Left ventricle myocardium inferior (tissue), 1 donor: ENCODE measurements at regions not wholly inside any gene's neighbourhood (a gene's known extent, or its start where the extent isn't known, plus 50 kb on each side); places are given as distances from the start of the nearest gene placed in this dataset.

Experiments used
- DNase-seq: peaks from one replicate; pipeline ENCODE4 v3.0.0-alpha.2; 2020
- H3K27ac ChIP-seq: fragments of 200-600 bp; replicated peaks from 2 replicates; pipeline ENCODE4 v1.8.0; 2021
- H3K27me3 ChIP-seq: fragments of 200-600 bp; 2 replicates; pipeline ENCODE4 v1.8.0; 2021; ENCODE audit warnings: low read depth
- H3K36me3 ChIP-seq: fragments of 200-600 bp; 2 replicates; pipeline ENCODE4 v1.8.0; 2021
- H3K4me1 ChIP-seq: fragments of 200-600 bp; 2 replicates; pipeline ENCODE4 v1.8.0; 2021
- H3K4me3 ChIP-seq: fragments of 200-600 bp; 2 replicates; pipeline ENCODE4 v1.8.0; 2021; ENCODE audit warnings: mild to moderate bottlenecking, moderate library complexity
- H3K9me3 ChIP-seq: fragments of 200-600 bp; replicated peaks from 2 replicates; pipeline ENCODE4 v1.8.0; 2021
- intact Hi-C: fragments of 100-400 bp; cut with micrococcal nuclease; formaldehyde crosslinking; loops from one replicate; pipeline ENCODE4 v1.11.0; 2022
- TF ChIP-seq, protein P1 (sequence below): fragments of 200-600 bp; IDR thresholded peaks from 2 replicates; pipeline ENCODE4 v1.8.0; 2021; ENCODE audit warnings: antibody characterized with exemption, mild to moderate bottlenecking, borderline replicate concordance
- donor health status: DM: no; HTN: yes; CAD: no; lungs with severe emphysema.

- intact Hi-C loops = no loop called here
These were observed 83.0 kb downstream of the CXCL12 start for GRCh38 chr10:44301781-44302355.

DNA sequence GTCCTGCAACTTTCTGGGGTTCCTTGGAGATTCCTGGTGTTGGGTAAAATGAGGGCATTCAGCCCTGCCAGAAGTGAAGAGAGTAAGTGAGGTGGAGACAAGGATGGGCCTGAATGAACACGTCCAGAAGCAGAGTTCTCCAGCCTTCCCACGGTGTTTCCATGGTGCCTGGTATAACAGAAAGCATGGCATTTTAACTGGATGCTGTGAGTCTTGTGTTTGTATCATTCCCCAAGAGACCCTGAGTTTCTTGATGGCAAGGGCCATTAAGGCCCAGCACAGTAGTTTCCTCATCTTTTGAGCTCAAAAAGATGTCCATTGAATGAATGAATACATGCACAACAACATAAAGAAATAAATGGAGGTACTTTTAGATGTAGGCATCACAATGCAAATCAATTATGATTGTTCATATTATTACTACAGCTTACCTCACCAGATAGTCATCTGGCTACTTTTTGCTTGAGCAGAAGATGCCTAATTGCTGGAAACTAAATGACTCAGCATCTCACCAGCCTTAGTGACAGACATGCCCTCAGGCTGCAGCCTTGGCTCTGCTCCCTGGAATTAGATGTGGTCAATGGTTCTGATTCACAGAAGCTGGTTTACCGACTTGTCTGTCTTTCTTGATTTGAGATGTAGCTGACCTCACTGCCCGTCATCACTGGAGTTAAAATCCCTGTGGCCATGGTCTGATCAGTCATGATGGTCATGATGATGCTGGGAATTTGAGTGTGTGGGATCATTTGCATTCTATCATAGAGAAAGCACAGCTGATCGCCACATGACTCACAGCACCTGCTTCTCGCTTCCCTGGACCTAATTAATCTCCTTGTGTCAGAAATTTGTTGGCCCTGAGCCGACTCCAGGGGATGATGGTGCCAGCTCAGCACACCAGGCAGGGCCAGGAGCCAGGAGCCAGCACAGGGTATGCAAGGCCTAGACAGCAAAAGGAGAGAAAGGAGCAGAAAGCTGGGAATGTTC, 83.9 kb downstream of the CXCL12 start:
- no peak overlapping the region for H3K4me3 ChIP-seq
- H3K36me3 ChIP-seq = no peaks in the 10 kb centered on the region
- intact Hi-C loops = no loop called here
- H3K27me3 ChIP-seq = no peaks in the 10 kb centered on the region
- peaks cover 13% of the 10 kb centered on the region for H3K4me1 ChIP-seq
- H3K9me3 ChIP-seq = peaks cover 5% of the 10 kb centered on the region
- H3K27ac ChIP-seq = no peak overlapping the region
- DNase-seq = peak; percentile 53
- TF ChIP-seq, protein P1, sequence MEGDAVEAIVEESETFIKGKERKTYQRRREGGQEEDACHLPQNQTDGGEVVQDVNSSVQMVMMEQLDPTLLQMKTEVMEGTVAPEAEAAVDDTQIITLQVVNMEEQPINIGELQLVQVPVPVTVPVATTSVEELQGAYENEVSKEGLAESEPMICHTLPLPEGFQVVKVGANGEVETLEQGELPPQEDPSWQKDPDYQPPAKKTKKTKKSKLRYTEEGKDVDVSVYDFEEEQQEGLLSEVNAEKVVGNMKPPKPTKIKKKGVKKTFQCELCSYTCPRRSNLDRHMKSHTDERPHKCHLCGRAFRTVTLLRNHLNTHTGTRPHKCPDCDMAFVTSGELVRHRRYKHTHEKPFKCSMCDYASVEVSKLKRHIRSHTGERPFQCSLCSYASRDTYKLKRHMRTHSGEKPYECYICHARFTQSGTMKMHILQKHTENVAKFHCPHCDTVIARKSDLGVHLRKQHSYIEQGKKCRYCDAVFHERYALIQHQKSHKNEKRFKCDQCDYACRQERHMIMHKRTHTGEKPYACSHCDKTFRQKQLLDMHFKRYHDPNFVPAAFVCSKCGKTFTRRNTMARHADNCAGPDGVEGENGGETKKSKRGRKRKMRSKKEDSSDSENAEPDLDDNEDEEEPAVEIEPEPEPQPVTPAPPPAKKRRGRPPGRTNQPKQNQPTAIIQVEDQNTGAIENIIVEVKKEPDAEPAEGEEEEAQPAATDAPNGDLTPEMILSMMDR = no peak

More at GRCh38 chr10:44301781-44302355, 83.0 kb downstream of the CXCL12 start:
- DNase-seq = no peak
- peaks cover 13% of the 10 kb centered on the region for H3K4me1 ChIP-seq
- H3K9me3 ChIP-seq = peaks cover 5% of the 10 kb centered on the region
- H3K27me3 ChIP-seq = no peaks in the 10 kb centered on the region
- H3K4me3 ChIP-seq = no peak overlapping the region
- no peaks in the 10 kb centered on the region for H3K36me3 ChIP-seq
- TF ChIP-seq, protein P1 = no peak
- H3K27ac ChIP-seq = no peak overlapping the region

DNA sequence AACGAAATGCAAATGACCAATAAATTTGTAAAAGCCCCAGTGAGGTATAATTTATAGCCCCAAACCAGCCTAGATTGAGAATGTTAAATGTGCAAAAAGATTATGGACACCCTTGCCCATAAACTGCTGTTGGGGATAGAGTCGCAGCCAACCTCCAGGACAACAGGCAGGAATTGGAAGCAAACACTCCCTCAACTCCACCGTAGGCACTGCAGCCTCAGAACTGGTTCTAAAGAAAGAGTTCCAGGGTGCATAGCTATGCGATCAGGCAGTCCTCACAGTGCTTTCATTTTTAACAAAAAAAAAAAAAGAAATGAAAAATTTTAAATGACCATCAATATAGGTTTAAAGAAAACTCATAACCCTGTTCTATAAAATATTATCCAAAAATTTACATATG, 86.2 kb downstream of the CXCL12 start:
- Histone ChIP-seq H3K27me3 (no peaks in the 10 kb centered on the region), H3K4me3 (no peak overlapping the region), H3K9me3 (no peaks in the 10 kb centered on the region), H3K36me3 (no peaks in the 10 kb centered on the region), H3K4me1 (peaks cover 22% of the 10 kb centered on the region), H3K27ac (no peak overlapping the region)
- TF ChIP-seq, protein P1 = no peak
- DNase-seq = no peak
- intact Hi-C loops = no loop called here

GRCh38 chr10:44297963-44298362, 86.9 kb downstream of the CXCL12 start:
- DNase-seq = no peak
- intact Hi-C loops = no loop called here

GRCh38 chr10:44295644-44296241, 89.2 kb downstream of the CXCL12 start:
- Histone ChIP-seq H3K27me3 (no peaks in the 10 kb centered on the region), H3K4me1 (peaks cover 18% of the 10 kb centered on the region), H3K9me3 (no peaks in the 10 kb centered on the region), H3K27ac (no peak overlapping the region), H3K36me3 (no peaks in the 10 kb centered on the region), H3K4me3 (no peak overlapping the region)
- TF ChIP-seq, protein P1 = no peak
- DNase-seq = no peak
- intact Hi-C loops = no loop called here

More at GRCh38 chr10:44297963-44298362, 86.9 kb downstream of the CXCL12 start:
- H3K27ac ChIP-seq = no peak overlapping the region
- no peak overlapping the region for H3K4me3 ChIP-seq
- H3K9me3 ChIP-seq = no peaks in the 10 kb centered on the region
- H3K27me3 ChIP-seq = no peaks in the 10 kb centered on the region
- peaks cover 30% of the 10 kb centered on the region for H3K4me1 ChIP-seq
- TF ChIP-seq, protein P1 = no peak
- no peaks in the 10 kb centered on the region for H3K36me3 ChIP-seq
